ENCODE measurements at regions not wholly inside any gene's neighbourhood (a gene's known extent, or its start where the extent isn't known, plus 50 kb on each side); places are given as distances from the start of the nearest gene placed in this dataset.

DNA sequence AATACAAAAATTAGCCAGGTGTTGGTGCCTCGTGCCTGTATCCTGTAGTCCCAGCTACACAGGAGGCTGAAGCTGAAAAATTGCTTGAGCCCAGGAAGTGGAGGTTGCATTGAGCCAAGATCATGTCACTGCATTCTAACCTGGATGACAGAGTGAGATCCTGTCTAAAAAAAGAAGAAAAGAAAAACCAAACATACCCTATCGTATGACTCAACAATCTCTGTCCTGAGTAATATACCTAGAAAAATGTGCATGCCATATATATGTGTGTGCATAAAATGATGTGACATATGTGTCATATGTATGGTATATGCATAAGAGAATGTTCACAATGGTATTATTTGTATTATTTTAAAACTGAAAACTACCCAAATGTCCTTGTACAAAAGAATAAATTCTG lies 261.5 kb upstream of the CLEC14A start (continued):
- TF ChIP-seq MAX (IDR thresholded peaks at IDR 0.05) (no peak), TAF1 (IDR thresholded peaks at IDR 0.05; ENCODE audit: low read depth, low read length) (no peak), ASH2L (IDR thresholded peaks at IDR 0.05; ENCODE audit: low read length) (no peak), TBP (IDR thresholded peaks at IDR 0.05; ENCODE audit: low read depth, low read length) (no peak), EGR1 (IDR thresholded peaks at IDR 0.05; ENCODE audit: borderline replicate concordance, low read depth, low read length) (no peak), TCF12 (IDR thresholded peaks at IDR 0.05; ENCODE audit: low read depth, low read length) (no peak)

Data from H1 (cell line).